ENCODE measurements at regions not wholly inside any gene's neighbourhood (a gene's known extent, or its start where the extent isn't known, plus 50 kb on each side); places are given as distances from the start of the nearest gene placed in this dataset.
"Not testable (repeated sequence)": the region's sequence is repeated elsewhere in the genome, so short reads cannot be mapped to it uniquely, and the experiment has no call there.

DNA sequence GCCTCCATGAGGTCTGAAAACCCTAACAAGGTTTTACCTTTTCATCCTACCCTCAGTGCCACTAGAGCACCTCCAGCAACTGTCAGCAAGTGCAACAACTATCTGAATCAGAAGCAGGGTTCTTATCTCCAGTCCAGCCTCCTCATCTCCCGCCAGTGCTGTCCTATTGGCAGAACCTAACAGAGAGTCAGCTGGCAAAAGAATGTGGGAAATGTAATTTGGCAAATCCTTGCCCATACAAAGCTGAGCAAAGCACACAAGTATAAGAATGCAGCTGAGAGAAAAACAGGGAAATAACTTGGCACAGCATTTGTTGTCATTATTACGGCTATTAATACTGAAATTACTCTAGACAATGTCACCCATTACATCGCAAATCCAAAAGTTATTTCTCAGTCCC lies 124.2 kb downstream of the ATP6V1G3 start:
- DNase-seq (ENCODE audit: extremely low read depth in 1 of 2, low read depth in 1 of 2), result no peak

DNA sequence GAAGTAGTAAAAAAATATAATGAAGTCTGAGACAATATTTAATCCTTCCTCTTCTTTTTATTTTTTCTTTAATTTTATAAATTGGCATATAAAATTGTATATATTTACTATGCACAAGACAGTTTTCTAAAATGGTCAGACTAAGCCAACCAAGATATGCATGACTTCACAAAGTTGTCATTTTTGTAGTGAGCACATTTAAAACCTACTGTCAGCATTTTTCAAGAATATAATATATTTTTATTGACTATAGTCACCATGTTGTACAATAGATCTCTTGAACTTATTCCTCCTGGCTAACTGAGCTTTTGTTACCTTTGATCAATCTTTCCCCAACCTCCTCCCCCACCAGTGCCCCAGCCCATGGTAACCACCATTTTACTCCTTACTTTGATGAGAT lies 129.2 kb downstream of the ATP6V1G3 start:
- no peak for DNase-seq (ENCODE audit: extremely low read depth in 1 of 2, low read depth in 1 of 2)

DNA sequence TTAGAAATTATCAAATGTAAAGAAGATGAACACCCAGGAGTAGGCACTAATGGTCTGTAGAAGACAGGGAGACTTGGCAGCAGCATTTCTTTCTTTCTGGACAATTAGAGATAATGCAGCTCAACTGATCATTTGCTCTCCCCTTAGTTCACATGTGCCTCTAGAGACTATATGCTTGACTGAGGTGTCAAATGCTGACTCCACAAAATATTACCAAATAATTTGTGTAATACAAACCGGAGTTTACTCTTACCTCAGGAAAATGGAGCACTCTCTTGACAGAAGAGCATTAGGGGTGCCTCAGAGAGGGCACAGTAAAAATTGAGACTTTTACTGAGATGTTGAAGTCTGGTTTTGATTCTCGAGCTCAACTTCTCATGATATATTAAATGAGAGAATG lies 131.8 kb downstream of the ATP6V1G3 start:
- DNase-seq (ENCODE audit: extremely low read depth in 1 of 2, low read depth in 1 of 2), result no peak

DNA sequence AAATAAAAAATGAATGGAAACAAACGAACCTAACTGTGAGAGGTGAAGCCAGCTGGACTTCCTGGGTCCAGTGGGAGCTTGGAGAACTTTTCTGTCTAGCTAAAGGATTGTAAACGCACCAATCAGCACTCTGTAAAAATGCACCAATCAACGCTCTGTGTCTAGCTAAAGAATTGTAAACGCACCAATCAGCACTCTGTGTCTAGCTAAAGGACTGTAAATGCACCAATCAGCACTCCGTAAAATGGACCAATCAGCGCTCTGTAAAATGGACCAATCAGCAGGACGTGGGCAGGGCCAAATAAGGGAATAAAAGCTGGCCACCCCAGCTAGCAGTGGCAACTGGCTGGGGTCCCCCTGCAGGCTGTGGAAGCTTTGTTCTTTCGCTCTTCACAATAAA lies 135.8 kb downstream of the ATP6V1G3 start:
- DNase-seq (ENCODE audit: extremely low read depth in 1 of 2, low read depth in 1 of 2), result not testable (repeated sequence)

- no peak for DNase-seq (ENCODE audit: extremely low read depth in 1 of 2, low read depth in 1 of 2)
These were observed 140.4 kb downstream of the ATP6V1G3 start for GRCh38 chr1:198400063-198400462.

DNA sequence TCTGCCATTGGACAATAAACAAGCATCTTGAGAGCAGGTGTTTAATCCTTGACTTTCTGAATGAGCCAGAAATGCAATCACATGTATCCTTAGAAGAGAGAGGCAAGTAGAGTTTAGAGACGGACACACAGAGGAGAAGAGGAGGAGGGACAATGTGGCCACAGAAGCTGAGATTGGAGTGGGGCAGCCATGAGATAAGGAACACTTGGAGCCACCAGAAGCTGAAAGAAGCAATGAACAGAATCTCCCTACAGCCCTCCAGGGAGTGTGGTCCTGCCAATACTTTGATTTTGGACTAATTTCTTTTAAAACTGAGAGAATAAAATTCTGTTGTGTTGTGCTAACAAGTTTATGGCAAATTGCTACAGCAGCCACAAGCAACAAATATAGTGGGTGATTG lies 141.0 kb downstream of the ATP6V1G3 start:
- DNase-seq (ENCODE audit: extremely low read depth in 1 of 2, low read depth in 1 of 2), result no peak

DNA sequence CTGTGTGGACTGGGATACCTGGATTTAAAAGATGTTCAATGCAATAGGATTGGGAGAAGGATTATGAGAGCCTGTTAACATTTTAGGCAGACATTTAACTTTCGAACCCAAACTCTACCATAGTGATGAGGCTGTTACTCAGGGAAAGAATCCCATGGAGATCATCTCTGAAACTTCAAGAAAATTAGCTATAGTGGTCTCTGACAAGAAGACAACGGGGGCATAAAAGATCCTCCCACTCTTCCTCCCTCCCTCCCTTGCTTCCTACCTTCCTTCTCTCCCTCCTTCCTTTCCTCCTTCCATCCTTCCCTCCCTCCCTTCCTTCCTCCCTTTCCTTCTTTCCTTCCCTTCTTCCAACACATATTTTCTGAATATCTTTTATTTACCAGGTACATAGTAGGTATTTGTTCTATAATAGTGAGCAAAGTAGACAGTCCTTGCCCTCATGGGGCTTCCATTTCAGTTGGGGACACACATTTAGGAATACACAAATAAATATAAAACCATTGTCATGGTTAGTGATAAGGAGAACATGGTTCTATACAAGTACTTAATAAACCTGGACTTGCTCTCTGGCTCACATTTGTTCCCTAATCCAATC lies 143.2 kb downstream of the ATP6V1G3 start:
- DNase-seq (ENCODE audit: extremely low read depth in 1 of 2, low read depth in 1 of 2), result no peak

DNA sequence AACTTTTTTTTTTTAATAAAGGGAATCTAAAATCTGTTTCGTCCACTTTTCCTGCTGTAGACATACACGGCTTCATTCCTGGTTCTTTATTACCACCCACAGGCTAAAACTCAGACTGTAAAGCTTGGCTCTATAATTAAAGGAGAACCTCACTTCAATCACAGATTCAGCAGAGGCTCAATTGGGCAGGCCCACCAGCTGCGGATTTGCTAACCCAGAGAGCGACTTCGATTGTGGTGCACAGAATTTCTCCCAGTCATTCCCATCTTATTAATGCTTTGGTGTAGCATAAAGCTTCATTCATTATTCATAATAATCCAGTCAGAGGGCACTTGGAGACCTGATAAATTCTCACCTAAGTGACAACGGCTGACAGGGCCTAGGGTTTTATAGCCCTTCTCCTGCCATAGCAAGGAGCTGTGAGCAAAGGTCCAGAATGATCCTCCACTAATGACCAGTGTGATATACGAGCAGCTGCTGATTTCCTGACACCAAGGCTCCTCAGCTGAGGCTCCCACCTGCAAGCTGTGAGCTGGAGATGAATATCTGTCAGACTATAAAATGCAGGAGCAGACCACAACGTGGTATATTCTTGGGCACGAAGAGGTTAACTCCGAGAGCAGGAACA lies 149.0 kb downstream of the ATP6V1G3 start:
- DNase-seq (ENCODE audit: extremely low read depth in 1 of 2, low read depth in 1 of 2), result no peak

DNA sequence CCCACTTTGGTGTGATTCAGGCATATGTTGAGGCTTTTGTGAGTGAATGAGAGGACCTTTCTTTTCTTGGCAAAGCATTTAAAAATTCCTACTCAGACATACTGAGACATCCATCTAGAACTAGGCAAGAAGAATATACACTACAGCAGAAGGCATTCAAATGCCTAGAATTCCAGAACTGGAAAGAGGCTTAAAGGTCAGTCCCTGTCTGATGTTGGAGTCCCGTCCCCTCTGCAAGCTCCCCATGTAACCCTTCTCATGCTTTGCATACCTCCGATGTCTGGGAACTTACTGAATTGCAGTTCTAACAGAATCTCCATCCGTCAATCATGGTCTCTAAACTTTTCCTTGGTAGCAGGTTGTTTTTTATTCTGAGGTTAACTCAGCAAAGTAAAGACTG lies 152.9 kb downstream of the ATP6V1G3 start:
- no peak for DNase-seq (ENCODE audit: extremely low read depth in 1 of 2, low read depth in 1 of 2)

DNA sequence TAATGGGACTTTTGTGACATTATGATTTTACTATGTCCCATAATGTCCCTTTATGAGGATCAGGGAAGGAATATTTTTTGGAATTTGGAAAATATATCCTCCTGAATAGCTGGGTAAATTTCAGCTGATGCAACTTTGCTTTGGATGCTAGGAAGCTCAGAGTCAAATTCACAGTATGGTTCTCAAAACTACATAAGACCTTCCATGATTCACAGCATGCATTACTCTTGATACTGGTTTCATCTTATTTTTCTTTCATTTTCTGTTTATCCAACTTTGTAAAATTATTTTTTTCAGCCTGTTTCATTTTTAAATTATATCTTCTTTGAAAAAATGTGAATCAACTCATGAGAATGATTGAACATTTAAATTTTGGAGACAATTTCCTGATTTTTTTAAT lies 160.2 kb downstream of the ATP6V1G3 start:
- DNase-seq (ENCODE audit: extremely low read depth in 1 of 2, low read depth in 1 of 2), result no peak

DNA sequence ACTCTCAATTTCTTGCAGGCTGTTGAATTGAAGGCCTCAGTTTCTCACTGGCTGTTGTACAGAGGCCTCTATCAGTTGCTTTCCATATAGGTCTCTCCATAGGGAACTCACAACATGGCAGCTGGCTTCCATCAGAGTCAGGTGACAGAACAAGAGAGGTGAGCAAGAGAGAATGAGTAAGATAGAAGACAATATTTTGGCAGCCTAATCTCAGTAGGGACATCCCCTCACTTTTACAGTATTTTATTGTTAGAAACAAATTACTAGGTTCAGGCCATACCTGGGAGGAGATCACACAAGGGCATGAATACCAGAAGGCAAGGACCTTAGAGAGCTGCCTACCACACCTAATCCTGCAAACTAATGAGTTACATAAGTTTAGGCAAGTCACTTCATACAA lies 162.8 kb downstream of the ATP6V1G3 start:
- no peak for DNase-seq (ENCODE audit: extremely low read depth in 1 of 2, low read depth in 1 of 2)

DNA sequence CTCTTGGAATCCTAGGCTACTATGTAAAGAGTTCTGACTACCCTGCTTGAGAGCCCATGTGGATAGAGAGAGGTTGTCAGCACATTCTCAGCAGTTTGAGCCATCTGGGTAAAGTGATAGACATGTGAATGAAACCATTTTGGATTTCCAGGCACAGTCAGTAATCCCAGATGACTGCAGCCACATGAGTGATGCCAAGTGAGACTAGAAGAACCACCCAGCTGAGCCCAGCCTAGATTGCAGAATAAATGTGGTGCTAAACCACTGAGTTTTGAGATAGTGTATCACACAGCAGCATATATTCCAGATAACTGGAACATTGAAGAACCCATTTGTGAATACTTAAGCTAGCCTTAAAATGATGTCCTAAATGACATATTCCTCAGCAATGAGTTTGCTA lies 166.2 kb downstream of the ATP6V1G3 start:
- no peak for DNase-seq (ENCODE audit: extremely low read depth in 1 of 2, low read depth in 1 of 2)

GRCh38 chr1:198373376-198373775 lies 167.1 kb downstream of the ATP6V1G3 start:
- no peak for DNase-seq (ENCODE audit: extremely low read depth in 1 of 2, low read depth in 1 of 2)
